ENCODE measurements at regions not wholly inside any gene's neighbourhood (a gene's known extent, or its start where the extent isn't known, plus 50 kb on each side); places are given as distances from the start of the nearest gene placed in this dataset.

DNA sequence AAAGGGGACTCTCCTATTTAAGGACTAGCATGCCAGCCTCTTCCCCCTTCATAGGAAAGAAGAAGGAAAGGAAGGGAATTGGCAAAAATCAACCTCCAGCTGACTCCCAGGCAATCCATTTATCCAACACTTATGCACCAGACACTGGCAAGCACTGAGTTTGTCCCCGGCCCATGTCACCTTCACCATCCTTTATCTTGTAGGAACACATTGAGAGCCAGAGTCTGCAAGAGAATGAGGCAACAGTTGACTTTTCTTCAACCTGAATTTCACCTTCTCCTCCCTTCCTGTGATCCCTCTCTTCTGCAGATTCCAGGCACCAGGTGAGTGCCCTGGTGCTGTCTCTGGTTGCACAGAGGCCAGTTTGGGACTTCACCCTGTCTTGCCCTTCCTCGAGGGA, 264.3 kb upstream of the ECI2 start:
- TF ChIP-seq, protein P1, sequence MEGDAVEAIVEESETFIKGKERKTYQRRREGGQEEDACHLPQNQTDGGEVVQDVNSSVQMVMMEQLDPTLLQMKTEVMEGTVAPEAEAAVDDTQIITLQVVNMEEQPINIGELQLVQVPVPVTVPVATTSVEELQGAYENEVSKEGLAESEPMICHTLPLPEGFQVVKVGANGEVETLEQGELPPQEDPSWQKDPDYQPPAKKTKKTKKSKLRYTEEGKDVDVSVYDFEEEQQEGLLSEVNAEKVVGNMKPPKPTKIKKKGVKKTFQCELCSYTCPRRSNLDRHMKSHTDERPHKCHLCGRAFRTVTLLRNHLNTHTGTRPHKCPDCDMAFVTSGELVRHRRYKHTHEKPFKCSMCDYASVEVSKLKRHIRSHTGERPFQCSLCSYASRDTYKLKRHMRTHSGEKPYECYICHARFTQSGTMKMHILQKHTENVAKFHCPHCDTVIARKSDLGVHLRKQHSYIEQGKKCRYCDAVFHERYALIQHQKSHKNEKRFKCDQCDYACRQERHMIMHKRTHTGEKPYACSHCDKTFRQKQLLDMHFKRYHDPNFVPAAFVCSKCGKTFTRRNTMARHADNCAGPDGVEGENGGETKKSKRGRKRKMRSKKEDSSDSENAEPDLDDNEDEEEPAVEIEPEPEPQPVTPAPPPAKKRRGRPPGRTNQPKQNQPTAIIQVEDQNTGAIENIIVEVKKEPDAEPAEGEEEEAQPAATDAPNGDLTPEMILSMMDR (IDR thresholded peaks at IDR 0.05; ENCODE audit: poor library complexity, severe bottlenecking) = no peak
- TF ChIP-seq EP300 (conservative IDR thresholded peaks at IDR 0.05; ENCODE audit: poor library complexity, severe bottlenecking) = no peak
